Ovary (tissue), 7 donors: ENCODE measurements at regions not wholly inside any gene's neighbourhood (a gene's known extent, or its start where the extent isn't known, plus 50 kb on each side); places are given as distances from the start of the nearest gene placed in this dataset.
A peak's percentile ranks its signal among the peaks of the same experiment; 100 is the strongest.

Source experiments
- DNase-seq, 5 donors: peaks; one replicate each; pipeline ENCODE4 v3.0.0-alpha.2; 2019 to 2020
- H3K27ac ChIP-seq, 2 donors: fragments of 200-600 bp; one replicate each; pipeline versions ENCODE4 v1.5.1 to v1.8.0; 2019 to 2022
- H3K27me3 ChIP-seq: fragments of 200-600 bp; one replicate; pipeline ENCODE4 v1.8.0; 2022
- H3K36me3 ChIP-seq: fragments of 200-600 bp; sonication (generic); one replicate; pipeline ENCODE4 v1.5.1; 2019
- H3K4me1 ChIP-seq: one replicate; pipeline ENCODE4 v1.8.1; 2013; ENCODE audit warnings: mild to moderate bottlenecking, moderate library complexity; ENCODE audit not compliant: insufficient read depth
- H3K4me3 ChIP-seq: fragments of 200-600 bp; sonication (generic); one replicate; pipeline ENCODE4 v1.5.1; 2017
- H3K9me3 ChIP-seq, 2 donors: fragments of 200-600 bp in 1 of 2; sonication (generic) in 1 of 2; one replicate each; pipeline versions ENCODE4 v1.5.1 to v1.8.1; 2013 to 2019; ENCODE audit warnings: mild to moderate bottlenecking in 1 of 2, moderate library complexity in 1 of 2
- EP300 ChIP-seq: sonication (generic); formaldehyde crosslinking; IDR thresholded peaks from one replicate; pipeline ENCODE4 v1.6.1; 2017; ENCODE audit warnings: antibody characterized with exemption
- POLR2A ChIP-seq: fragments of 450-650 bp; IDR thresholded peaks from one replicate; pipeline ENCODE4 v1.6.1; 2017; ENCODE audit warnings: antibody characterized with exemption, mild to moderate bottlenecking, moderate library complexity
- WGBS, 3 donors: extraction: QIAGEN DNeasy Blood & Tissue Kit in 1 of 3; methylation state at CpG; one replicate each; pipeline versions ENCODE4 v1.1.5 to v1.1.7; 2013 to 2017; 5-methylcytosine and 5-hydroxymethylcytosine counted together
- intact Hi-C, 4 donors: fragments of 100-400 bp; cut with DNase I; formaldehyde crosslinking; loops; one replicate each; pipeline versions ENCODE4 v1.11.0 to v1.15.1; 2022 to 2023
- TF ChIP-seq, protein P1 (sequence below), 3 donors: fragments of 450-650 bp in 2 of 3; fragments of 200-600 bp in 1 of 3; IDR thresholded peaks; one replicate each; pipeline versions ENCODE4 v1.5.1 to v1.8.0; 2016 to 2022; ENCODE audit warnings: antibody characterized with exemption in 3 of 3, mild to moderate bottlenecking in 1 of 3
- donor health status: DM: no; HTN: no; CAD: no; lungs with moderate emphysema.
- donor health status: DM: no; HTN: no; CAD: no.
- donor health status: Bipolar disorder and iron deficiency.
- donor health status: DM: no; HTN: no; CAD: no.
- donor health status: DM: yes; HTN: yes; CAD: no.

DNA sequence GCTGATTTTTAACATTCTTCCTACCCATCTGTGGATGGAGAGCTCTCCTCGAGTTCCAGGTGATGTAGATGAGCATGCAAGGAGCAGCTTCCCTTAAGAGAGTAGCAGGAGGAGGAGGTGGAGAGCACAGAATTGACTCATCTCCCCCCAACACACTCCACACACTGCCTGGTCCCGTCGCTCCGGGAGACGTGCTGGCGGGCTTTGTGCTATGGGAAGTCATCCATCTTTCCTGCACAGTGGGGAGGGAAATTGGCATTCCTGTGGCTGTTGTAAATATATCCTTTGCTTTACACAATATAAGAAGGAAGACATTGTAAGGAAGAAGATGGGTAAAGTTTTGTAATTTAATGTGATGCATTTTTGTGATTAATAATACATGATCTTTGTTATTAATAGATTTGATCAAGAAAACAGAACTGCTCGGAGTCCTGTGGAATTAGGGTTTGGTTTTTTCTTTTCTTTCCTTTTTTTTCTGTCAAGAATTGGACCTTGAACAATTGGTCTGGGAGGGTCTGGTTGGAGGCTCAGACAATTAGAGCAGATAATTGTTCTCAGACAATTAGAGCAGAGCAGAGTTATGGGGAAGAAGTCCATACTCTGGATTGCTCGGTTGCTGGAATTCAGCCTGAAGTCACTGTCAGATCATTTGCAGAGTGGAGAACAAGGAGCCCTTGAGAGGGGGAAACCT is 297.8 kb downstream of the GADD45G start:
- 14 to 20% (median 17%) methylated on average over 8 of the region's 8 CpGs for WGBS, 3 donors
- Histone ChIP-seq H3K27ac (no peak overlapping the region), H3K36me3 (no peaks in the 10 kb centered on the region), H3K4me3 (no peak overlapping the region), H3K4me1 (peaks cover 4% of the 10 kb centered on the region), H3K27me3 (no peaks in the 10 kb centered on the region), H3K9me3 (no peaks in the 10 kb centered on the region)
- DNase-seq = peak in 4 of 5 donors; percentile 31 to 59 (median 55)
- TF ChIP-seq, protein P1, sequence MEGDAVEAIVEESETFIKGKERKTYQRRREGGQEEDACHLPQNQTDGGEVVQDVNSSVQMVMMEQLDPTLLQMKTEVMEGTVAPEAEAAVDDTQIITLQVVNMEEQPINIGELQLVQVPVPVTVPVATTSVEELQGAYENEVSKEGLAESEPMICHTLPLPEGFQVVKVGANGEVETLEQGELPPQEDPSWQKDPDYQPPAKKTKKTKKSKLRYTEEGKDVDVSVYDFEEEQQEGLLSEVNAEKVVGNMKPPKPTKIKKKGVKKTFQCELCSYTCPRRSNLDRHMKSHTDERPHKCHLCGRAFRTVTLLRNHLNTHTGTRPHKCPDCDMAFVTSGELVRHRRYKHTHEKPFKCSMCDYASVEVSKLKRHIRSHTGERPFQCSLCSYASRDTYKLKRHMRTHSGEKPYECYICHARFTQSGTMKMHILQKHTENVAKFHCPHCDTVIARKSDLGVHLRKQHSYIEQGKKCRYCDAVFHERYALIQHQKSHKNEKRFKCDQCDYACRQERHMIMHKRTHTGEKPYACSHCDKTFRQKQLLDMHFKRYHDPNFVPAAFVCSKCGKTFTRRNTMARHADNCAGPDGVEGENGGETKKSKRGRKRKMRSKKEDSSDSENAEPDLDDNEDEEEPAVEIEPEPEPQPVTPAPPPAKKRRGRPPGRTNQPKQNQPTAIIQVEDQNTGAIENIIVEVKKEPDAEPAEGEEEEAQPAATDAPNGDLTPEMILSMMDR (IDR thresholded peaks at IDR 0.05) = no peak
- TF ChIP-seq EP300 = no peak
- TF ChIP-seq POLR2A = no peak
- intact Hi-C loops = no loop called here

DNA sequence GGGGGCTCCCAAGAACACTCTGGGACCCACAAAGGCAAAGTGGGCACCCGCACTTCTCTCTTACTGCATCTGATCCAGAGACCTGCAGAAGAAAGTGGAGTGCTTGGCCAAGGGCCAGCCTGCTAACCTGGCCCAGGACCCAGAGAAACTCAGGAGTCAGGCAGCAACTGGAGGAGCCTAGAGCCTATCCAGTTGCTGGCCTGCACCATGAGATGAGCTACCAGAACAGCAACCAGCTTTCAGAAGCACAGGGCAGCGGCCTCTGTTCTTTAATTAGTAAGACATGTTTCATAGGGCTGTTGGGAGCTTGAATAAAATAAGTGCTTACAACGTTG is 298.3 kb downstream of the GADD45G start:
- intact Hi-C loops = no loop called here
- WGBS, 3 donors = 58 to 70% (median 66%) methylated on average over 3 of the region's 3 CpGs
- H3K27ac ChIP-seq = no peak overlapping the region
- H3K27me3 ChIP-seq = no peaks in the 10 kb centered on the region
- DNase-seq = no peak
- peaks cover 4% of the 10 kb centered on the region for H3K4me1 ChIP-seq
- H3K9me3 ChIP-seq = no peaks in the 10 kb centered on the region
- TF ChIP-seq POLR2A (no peak), EP300 (no peak)
- TF ChIP-seq, protein P1 (IDR thresholded peaks at IDR 0.05) = no peak
- H3K4me3 ChIP-seq = no peak overlapping the region
- H3K36me3 ChIP-seq = no peaks in the 10 kb centered on the region

DNA sequence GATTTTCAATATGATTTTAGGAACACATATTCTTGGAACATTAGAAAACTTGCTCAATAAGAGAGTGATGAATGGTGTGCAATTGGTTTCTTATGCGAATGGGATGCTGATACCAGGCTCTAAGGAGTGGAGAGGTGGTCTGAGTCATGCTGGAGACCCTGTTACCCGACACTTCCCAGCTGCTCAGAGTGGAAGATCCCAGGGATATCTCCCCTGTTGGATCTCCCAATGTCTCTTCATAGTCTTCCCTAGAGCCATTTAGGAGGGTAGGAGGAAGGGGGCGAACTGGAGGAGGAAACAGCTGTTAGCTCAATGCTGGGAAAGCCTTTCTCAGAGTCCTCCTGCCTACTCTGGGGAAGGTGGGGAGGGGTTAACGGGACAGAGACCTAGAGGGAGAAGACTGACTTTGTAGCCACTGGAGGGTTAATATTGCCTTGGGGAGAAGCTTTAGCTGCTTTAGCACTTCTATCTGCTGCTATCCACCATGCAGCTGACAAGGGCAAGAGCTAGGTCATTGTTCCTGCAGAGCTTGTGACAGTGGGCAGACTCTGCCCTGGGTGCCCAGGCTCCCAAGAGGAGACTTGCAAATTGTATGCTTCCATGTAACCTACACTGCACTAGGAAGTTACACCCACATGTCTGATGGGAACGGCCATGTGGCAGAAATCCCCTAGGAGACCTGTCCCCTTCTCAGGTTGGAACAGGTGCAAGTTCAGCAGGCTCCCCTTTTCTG is 301.0 kb downstream of the GADD45G start:
- H3K4me3 ChIP-seq = no peak overlapping the region
- intact Hi-C loops = no loop called here
- H3K27ac ChIP-seq = no peak overlapping the region
- 83 to 91% (median 86%) methylated on average over 5 of the region's 5 CpGs for WGBS, 3 donors
- no peaks in the 10 kb centered on the region for H3K9me3 ChIP-seq
- TF ChIP-seq POLR2A (no peak), EP300 (no peak)
- TF ChIP-seq, protein P1 (IDR thresholded peaks at IDR 0.05) = no peak
- peaks cover 4% of the 10 kb centered on the region for H3K4me1 ChIP-seq
- no peaks in the 10 kb centered on the region for H3K27me3 ChIP-seq
- no peaks in the 10 kb centered on the region for H3K36me3 ChIP-seq
- DNase-seq = no peak

DNA sequence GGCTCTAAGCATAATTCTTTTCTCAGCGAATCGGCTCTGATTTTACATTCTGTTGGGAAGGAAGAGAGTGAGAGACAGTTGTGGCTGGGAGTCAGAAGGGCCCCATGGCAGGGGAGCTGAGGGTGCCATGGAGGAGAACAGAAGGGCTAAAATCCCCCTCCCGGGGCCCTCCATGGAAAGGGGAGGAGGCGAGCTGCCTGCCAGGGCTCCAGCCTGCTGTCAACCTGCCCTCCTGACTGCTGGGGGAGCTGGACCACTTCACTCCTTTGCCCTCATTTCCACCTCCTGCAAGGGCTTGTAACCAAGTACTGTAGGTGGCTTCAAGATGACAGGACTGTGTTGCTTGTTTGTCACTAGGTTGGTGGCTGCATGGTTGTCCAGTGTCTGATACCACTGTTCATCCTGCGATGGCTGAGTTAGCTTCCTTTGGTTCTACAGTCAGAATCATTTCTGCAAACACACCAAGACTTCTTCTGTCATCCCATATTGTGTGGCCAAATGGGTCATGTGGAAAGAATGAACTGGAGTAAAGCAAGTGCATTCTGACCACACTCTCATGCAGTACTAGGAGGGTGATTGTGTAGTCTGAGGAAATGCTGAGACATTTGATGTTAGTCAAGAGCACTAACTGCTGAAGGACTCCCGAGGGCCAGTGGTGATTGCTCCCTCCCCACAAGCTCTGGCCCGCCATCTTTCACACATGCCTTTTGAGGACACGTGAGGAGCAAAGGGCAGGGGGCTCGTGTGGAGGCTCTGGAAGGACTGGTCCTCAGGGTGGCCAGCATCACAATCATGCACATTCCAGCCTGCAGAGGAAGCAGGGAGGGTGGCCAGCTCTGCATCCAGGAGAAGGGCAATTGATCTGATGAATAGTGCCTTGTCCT is 307.2 kb downstream of the GADD45G start:
- Histone ChIP-seq H3K9me3 (no peaks in the 10 kb centered on the region), H3K27me3 (no peaks in the 10 kb centered on the region), H3K4me1 (no peaks in the 10 kb centered on the region), H3K4me3 (no peak overlapping the region), H3K27ac (no peak overlapping the region), H3K36me3 (no peaks in the 10 kb centered on the region)
- intact Hi-C loops = no loop called here
- 78 to 81% (median 80%) methylated on average over 9 of the region's 9 CpGs for WGBS, 3 donors
- TF ChIP-seq EP300 = no peak
- TF ChIP-seq, protein P1 (IDR thresholded peaks at IDR 0.05) = no peak
- no peak for TF ChIP-seq POLR2A
- no peak for DNase-seq
